ENCODE measurements at regions not wholly inside any gene's neighbourhood (a gene's known extent, or its start where the extent isn't known, plus 50 kb on each side); places are given as distances from the start of the nearest gene placed in this dataset.

DNA sequence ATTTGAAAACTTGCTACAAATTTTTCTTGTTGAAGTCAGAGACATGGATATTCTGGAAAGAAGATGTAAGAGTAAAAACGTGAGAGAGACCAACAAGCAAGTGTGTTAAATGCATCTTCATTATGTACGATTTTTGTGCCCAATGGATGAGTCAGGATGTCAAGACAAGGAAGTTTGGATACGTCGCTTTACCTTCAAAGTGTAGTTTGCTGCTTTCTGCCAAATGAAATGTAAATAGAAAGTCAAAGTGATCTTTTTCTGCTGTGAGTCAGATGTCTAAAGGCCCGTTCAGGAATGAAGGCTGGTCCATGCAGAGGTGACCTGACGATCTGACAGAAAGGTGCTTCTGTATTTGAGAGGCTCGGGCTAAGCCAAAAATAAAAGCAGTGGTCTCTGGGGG, 273.1 kb upstream of the PIK3R1 start:
- Histone ChIP-seq H3K27ac (no peak overlapping the region), H3K36me3 (no peaks in the 10 kb centered on the region), H3K27me3 (ENCODE audit: insufficient read depth, low read depth, severe bottlenecking) (no peaks in the 10 kb centered on the region), H3K4me3 (ENCODE audit: low read depth, low read length) (no peak overlapping the region), H3K9me3 (ENCODE audit: severe bottlenecking) (no peaks in the 10 kb centered on the region)
- TF ChIP-seq, protein P1, sequence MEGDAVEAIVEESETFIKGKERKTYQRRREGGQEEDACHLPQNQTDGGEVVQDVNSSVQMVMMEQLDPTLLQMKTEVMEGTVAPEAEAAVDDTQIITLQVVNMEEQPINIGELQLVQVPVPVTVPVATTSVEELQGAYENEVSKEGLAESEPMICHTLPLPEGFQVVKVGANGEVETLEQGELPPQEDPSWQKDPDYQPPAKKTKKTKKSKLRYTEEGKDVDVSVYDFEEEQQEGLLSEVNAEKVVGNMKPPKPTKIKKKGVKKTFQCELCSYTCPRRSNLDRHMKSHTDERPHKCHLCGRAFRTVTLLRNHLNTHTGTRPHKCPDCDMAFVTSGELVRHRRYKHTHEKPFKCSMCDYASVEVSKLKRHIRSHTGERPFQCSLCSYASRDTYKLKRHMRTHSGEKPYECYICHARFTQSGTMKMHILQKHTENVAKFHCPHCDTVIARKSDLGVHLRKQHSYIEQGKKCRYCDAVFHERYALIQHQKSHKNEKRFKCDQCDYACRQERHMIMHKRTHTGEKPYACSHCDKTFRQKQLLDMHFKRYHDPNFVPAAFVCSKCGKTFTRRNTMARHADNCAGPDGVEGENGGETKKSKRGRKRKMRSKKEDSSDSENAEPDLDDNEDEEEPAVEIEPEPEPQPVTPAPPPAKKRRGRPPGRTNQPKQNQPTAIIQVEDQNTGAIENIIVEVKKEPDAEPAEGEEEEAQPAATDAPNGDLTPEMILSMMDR (IDR thresholded peaks at IDR 0.05; ENCODE audit: low read depth, low read length) = no peak
- DNase-seq = no peak

DNA sequence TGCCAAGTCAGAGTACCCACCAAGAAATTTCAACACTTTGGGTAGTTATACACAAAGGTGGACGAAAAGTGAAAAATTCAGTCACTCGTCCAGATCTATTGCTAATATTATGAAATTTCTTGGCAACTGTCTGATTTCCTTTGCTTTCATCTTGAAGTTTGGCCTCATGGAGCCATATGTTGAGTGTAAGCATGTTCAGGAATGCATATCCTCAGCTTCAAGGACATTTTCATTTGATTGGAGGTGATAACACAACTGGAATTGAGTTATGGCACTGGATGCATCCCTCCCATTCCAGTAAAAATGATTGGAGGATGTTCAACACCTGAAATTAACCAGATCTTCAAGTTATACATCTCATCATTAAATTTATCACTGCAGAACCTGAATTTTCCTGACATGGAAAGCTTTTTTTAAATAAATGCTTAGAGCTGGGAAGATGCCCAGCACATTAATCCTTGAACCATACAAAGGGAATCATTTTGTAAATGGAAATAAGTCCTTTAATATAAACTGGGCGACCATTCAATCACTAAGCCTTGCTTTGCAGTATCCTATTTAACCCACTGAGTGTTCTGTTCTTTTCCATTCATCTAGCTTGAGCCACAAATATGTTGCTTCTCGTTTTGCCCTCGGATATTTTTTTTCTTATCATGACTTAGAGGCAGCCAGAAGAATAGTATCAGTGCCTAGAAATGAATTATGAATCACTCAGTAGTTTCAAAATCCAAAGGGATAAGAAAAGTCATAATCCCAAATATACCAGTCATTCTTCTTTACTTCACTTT, 273.7 kb upstream of the PIK3R1 start:
- DNase-seq = no peak
- H3K27ac ChIP-seq = no peak overlapping the region
- no peaks in the 10 kb centered on the region for H3K36me3 ChIP-seq
- no peak overlapping the region for H3K4me3 ChIP-seq (ENCODE audit: low read depth, low read length)
- TF ChIP-seq, protein P1 (IDR thresholded peaks at IDR 0.05; ENCODE audit: low read depth, low read length) = no peak
- H3K9me3 ChIP-seq (ENCODE audit: severe bottlenecking) = no peaks in the 10 kb centered on the region
- no peaks in the 10 kb centered on the region for H3K27me3 ChIP-seq (ENCODE audit: insufficient read depth, low read depth, severe bottlenecking)

GRCh38 chr5:67935908-67936566, 279.5 kb upstream of the PIK3R1 start:
- no peak overlapping the region for H3K4me3 ChIP-seq (ENCODE audit: low read depth, low read length)
- H3K9me3 ChIP-seq (ENCODE audit: severe bottlenecking) = no peaks in the 10 kb centered on the region
- no peak for DNase-seq
- TF ChIP-seq, protein P1 (IDR thresholded peaks at IDR 0.05; ENCODE audit: low read depth, low read length) = no peak
- no peak overlapping the region for H3K27ac ChIP-seq
- H3K27me3 ChIP-seq (ENCODE audit: insufficient read depth, low read depth, severe bottlenecking) = no peaks in the 10 kb centered on the region
- H3K36me3 ChIP-seq = no peaks in the 10 kb centered on the region

DNA sequence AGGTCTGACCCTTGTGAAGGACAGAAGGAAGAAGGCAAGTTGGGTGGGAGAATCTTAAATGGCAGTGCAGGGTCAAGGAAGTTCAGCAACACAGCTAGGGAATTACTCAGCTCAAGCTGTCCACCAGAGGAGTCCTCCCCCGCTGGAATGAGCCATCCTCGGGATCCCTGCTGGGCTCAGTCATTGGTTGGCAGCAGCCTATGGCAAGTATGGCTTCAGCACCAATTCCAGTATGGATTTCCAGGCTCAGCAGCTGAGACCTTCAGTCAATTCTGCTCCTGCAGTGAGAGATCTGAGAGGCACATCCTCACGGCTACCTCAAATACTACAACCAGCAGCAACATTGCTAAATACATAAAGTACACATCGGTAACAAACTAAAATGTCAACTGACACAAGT, 280.6 kb upstream of the PIK3R1 start:
- DNase-seq = no peak
- H3K9me3 ChIP-seq (ENCODE audit: severe bottlenecking) = no peaks in the 10 kb centered on the region
- H3K27me3 ChIP-seq (ENCODE audit: insufficient read depth, low read depth, severe bottlenecking) = no peaks in the 10 kb centered on the region
- TF ChIP-seq, protein P1 (IDR thresholded peaks at IDR 0.05; ENCODE audit: low read depth, low read length) = no peak
- no peak overlapping the region for H3K27ac ChIP-seq
- no peak overlapping the region for H3K4me3 ChIP-seq (ENCODE audit: low read depth, low read length)
- no peaks in the 10 kb centered on the region for H3K36me3 ChIP-seq

- no peaks in the 10 kb centered on the region for H3K9me3 ChIP-seq (ENCODE audit: severe bottlenecking)
- no peak overlapping the region for H3K4me3 ChIP-seq (ENCODE audit: low read depth, low read length)
- no peaks in the 10 kb centered on the region for H3K36me3 ChIP-seq
- TF ChIP-seq, protein P1 (IDR thresholded peaks at IDR 0.05; ENCODE audit: low read depth, low read length) = no peak
- H3K27me3 ChIP-seq (ENCODE audit: insufficient read depth, low read depth, severe bottlenecking) = no peaks in the 10 kb centered on the region
- H3K27ac ChIP-seq = no peak overlapping the region
- DNase-seq = no peak
Measured at GRCh38 chr5:67925511-67925910, 290.0 kb upstream of the PIK3R1 start.

All from WERI-Rb-1 (cell line).